ENCODE measurements at regions not wholly inside any gene's neighbourhood (a gene's known extent, or its start where the extent isn't known, plus 50 kb on each side); places are given as distances from the start of the nearest gene placed in this dataset.
"Not testable (repeated sequence)": the region's sequence is repeated elsewhere in the genome, so short reads cannot be mapped to it uniquely, and the experiment has no call there.

GRCh38 chr6:80594461-80594860 lies 488.0 kb downstream of the BCKDHB start:
- Mint-ChIP-seq H3K27ac (no peak overlapping the region), H3K36me3 (ENCODE audit: low read depth) (no peaks in the 10 kb centered on the region), H3K9me3 (no peaks in the 10 kb centered on the region), H3K4me3 (no peak overlapping the region), H3K4me1 (no peaks in the 10 kb centered on the region), H3K27me3 (peaks cover 2% of the 10 kb centered on the region)
- DNase-seq: no peak
- CTCF ChIA-PET: no interaction called here
- POLR2A ChIA-PET: no interaction called here

GRCh38 chr6:80592436-80592835 lies 486.0 kb downstream of the BCKDHB start:
- CTCF ChIA-PET: no interaction called here
- no peak for DNase-seq
- POLR2A ChIA-PET: no interaction called here
- Mint-ChIP-seq H3K4me1 (no peaks in the 10 kb centered on the region), H3K4me3 (no peak overlapping the region), H3K9me3 (peaks cover under 1% of the 10 kb centered on the region), H3K27ac (no peak overlapping the region), H3K27me3 (peaks cover 2% of the 10 kb centered on the region), H3K36me3 (ENCODE audit: low read depth) (no peaks in the 10 kb centered on the region)

GRCh38 chr6:80586242-80586641 lies 479.8 kb downstream of the BCKDHB start:
- H3K4me3 Mint-ChIP-seq: no peak overlapping the region
- H3K36me3 Mint-ChIP-seq (ENCODE audit: low read depth): no peaks in the 10 kb centered on the region
- no peaks in the 10 kb centered on the region for H3K27me3 Mint-ChIP-seq
- no peak for DNase-seq
- ChIA-PET CTCF (no interaction called here), POLR2A (no interaction called here)
- no peak overlapping the region for H3K27ac Mint-ChIP-seq
- H3K9me3 Mint-ChIP-seq: peaks cover 14% of the 10 kb centered on the region
- no peaks in the 10 kb centered on the region for H3K4me1 Mint-ChIP-seq

DNA sequence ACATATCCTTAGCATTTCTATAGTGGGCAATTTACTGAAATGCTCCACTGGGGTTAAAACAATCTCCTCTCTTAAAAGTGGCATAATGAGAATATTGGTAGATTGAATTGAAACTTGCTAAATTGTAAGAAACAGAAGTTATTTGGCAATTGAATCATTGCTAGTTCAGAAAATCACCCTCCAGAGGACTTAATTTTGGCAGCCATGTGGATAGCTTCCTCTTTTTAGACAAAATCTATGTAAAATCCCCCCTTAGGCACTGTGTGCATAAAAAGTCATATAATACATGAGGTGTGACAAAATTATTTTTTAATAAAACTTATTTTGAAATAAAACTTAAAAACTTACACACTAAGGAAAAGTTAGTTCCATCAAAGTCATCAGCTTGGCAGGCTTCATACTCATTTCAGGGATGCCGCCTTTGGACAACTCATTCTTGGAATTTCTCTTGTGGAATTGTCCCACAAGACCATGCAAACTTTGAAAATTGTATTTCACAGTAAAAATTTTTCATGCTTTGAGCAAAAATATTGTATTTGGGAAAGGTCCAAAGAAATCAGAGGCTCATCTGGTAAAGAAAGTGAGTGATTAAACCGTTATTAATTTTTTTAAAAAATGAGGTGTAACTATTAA lies 473.0 kb downstream of the BCKDHB start:
- POLR2A ChIA-PET: no interaction called here
- Mint-ChIP-seq H3K27me3 (no peaks in the 10 kb centered on the region), H3K4me3 (no peak overlapping the region), H3K27ac (no peak overlapping the region), H3K9me3 (no peaks in the 10 kb centered on the region), H3K4me1 (no peaks in the 10 kb centered on the region), H3K36me3 (ENCODE audit: low read depth) (no peaks in the 10 kb centered on the region)
- no peak for DNase-seq
- CTCF ChIA-PET: no interaction called here

DNA sequence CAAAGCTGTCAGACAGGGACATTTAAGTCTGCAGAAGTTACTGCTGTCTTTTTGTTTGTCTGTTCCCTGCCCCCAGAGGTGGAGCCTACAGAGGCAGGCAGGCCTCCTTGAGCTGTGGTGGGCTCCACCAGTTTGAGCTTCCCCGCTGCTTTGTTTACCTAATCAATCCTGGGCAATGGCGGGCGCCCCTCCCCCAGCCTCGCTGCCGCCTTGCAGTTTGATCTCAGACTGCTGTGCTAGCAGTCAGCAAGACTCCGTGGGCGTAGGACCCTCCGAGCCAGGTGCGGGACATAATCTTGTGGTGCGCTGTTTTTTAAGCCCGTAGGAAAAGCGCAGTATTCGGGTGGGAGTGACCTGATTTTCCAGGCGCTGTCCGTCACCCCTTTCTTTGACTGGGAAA lies 466.8 kb downstream of the BCKDHB start:
- POLR2A ChIA-PET; CTCF ChIA-PET; H3K36me3 Mint-ChIP-seq (ENCODE audit: low read depth); H3K27ac Mint-ChIP-seq; H3K9me3 Mint-ChIP-seq; H3K27me3 Mint-ChIP-seq; H3K4me3 Mint-ChIP-seq; H3K4me1 Mint-ChIP-seq; DNase-seq: not testable (repeated sequence)

- ChIA-PET CTCF (no interaction called here), POLR2A (no interaction called here)
- Mint-ChIP-seq H3K4me1 (no peaks in the 10 kb centered on the region), H3K36me3 (ENCODE audit: low read depth) (no peaks in the 10 kb centered on the region), H3K4me3 (no peak overlapping the region), H3K27me3 (no peaks in the 10 kb centered on the region), H3K9me3 (no peaks in the 10 kb centered on the region), H3K27ac (no peak overlapping the region)
- no peak for DNase-seq
Observed at GRCh38 chr6:80566361-80566760, 459.9 kb downstream of the BCKDHB start.

- Mint-ChIP-seq H3K9me3 (no peaks in the 10 kb centered on the region), H3K27ac (no peak overlapping the region), H3K27me3 (no peaks in the 10 kb centered on the region), H3K4me3 (no peak overlapping the region), H3K36me3 (ENCODE audit: low read depth) (no peaks in the 10 kb centered on the region), H3K4me1 (no peaks in the 10 kb centered on the region)
- no peak for DNase-seq
- ChIA-PET POLR2A (no interaction called here), CTCF (no interaction called here)
Observed at GRCh38 chr6:80553071-80553740, 446.7 kb downstream of the BCKDHB start.

GRCh38 chr6:80550748-80551147 lies 444.3 kb downstream of the BCKDHB start:
- Mint-ChIP-seq H3K27me3 (peaks cover 2% of the 10 kb centered on the region), H3K36me3 (ENCODE audit: low read depth) (no peaks in the 10 kb centered on the region), H3K4me1 (no peaks in the 10 kb centered on the region), H3K9me3 (no peaks in the 10 kb centered on the region), H3K4me3 (no peak overlapping the region), H3K27ac (no peak overlapping the region)
- ChIA-PET POLR2A (no interaction called here), CTCF (no interaction called here)
- no peak for DNase-seq

DNA sequence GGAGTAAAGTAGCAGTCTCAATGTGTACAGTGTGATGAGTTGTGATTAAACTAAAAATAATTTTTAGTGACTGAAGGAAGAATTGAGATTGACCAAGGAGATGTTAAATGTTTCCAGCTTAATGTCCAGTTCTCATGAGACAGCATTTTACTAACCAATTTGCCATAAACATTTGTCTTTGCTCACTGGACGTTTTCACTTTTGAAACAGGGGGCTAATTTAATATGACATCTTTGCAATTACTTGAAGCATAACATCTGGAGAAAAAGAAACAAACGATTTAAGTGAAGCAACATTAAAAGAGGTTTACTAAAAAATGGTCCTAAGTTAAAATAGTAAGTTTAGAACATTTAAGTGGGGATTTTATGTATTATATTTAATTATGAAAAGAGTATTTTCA lies 443.8 kb downstream of the BCKDHB start:
- Mint-ChIP-seq H3K27ac (no peak overlapping the region), H3K4me1 (no peaks in the 10 kb centered on the region), H3K4me3 (no peak overlapping the region), H3K9me3 (no peaks in the 10 kb centered on the region), H3K36me3 (ENCODE audit: low read depth) (no peaks in the 10 kb centered on the region), H3K27me3 (peaks cover 2% of the 10 kb centered on the region)
- no peak for DNase-seq
- ChIA-PET CTCF (no interaction called here), POLR2A (no interaction called here)

- POLR2A ChIA-PET: no interaction called here
- H3K4me3 Mint-ChIP-seq: no peak overlapping the region
- no peaks in the 10 kb centered on the region for H3K36me3 Mint-ChIP-seq (ENCODE audit: low read depth)
- H3K9me3 Mint-ChIP-seq: no peaks in the 10 kb centered on the region
- H3K27ac Mint-ChIP-seq: no peak overlapping the region
- no peak for DNase-seq
- no peaks in the 10 kb centered on the region for H3K4me1 Mint-ChIP-seq
- CTCF ChIA-PET: no interaction called here
- H3K27me3 Mint-ChIP-seq: peaks cover 2% of the 10 kb centered on the region
Observed at GRCh38 chr6:80548532-80548931, 442.1 kb downstream of the BCKDHB start.

DNA sequence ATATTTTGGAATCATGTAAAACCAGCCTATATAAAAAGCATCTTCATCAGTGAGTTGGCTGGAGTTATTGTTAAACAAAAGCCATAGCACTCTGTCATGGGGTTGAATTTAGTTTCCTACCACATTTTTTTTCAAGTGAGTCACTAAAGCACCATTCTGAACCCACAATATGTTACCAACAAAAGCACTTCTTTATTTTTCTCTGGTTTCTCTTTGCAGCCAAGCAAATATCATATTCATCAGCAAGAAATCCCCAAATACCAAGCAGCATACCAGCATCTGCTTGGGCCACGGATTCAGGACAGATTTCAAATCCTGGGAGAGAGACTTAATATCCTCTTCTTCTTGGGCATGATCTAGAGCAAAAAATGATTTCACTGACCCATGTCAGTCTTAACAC lies 441.4 kb downstream of the BCKDHB start:
- H3K9me3 Mint-ChIP-seq: no peaks in the 10 kb centered on the region

DNA sequence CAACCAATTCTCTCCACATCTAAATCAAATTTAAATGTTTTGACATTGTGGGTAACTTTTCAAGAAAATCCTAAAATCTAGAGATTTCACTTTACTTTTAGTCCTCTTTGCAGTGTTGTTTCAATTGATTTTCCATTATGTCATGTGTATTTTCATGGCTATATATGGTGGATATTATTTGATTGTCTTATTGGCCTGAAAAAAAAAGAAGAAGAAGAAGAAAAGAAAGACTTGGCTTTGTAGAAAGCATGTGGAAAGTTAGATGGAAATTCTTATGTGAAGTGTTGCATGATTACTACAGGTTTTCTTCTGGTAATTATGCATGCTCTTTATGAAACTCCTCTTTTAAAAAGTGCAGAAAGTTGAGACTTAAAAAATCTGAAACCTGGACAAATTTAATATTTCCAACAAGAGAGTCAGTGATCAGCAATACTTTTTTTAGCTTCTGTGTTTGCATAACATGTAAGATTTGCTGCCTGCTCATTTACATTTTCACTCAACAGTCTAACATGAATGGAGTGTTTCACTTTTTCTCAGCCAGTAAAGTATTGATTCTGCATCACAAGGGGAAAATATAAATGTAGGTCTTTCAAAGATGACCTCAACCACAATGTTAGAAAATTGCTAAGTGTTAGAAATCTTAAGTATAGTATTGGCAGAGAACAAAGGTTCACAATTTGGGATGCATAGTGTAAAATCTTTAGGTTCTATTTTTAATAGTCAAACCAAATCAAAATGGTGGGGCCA lies 438.7 kb downstream of the BCKDHB start:
- CTCF ChIA-PET: no interaction called here
- H3K27ac Mint-ChIP-seq: no peak overlapping the region
- H3K27me3 Mint-ChIP-seq: peaks cover 2% of the 10 kb centered on the region
- H3K9me3 Mint-ChIP-seq: peaks cover 2% of the 10 kb centered on the region
- H3K36me3 Mint-ChIP-seq (ENCODE audit: low read depth): no peaks in the 10 kb centered on the region
- no peak for DNase-seq
- POLR2A ChIA-PET: interaction anchor here (0.7 kb wide), 1 partner anchor 676 kb away, joined by 3 read pairs; no protein-coding TSS in a partner anchor
- peaks cover 5% of the 10 kb centered on the region for H3K4me1 Mint-ChIP-seq
- no peak overlapping the region for H3K4me3 Mint-ChIP-seq

More for the DNA sequence above, 441.4 kb downstream of the BCKDHB start:
- Mint-ChIP-seq H3K27ac (no peak overlapping the region), H3K4me1 (no peaks in the 10 kb centered on the region), H3K27me3 (peaks cover 2% of the 10 kb centered on the region), H3K36me3 (ENCODE audit: low read depth) (no peaks in the 10 kb centered on the region), H3K4me3 (no peak overlapping the region)
- CTCF ChIA-PET: no interaction called here
- no peak for DNase-seq
- POLR2A ChIA-PET: no interaction called here

DNA sequence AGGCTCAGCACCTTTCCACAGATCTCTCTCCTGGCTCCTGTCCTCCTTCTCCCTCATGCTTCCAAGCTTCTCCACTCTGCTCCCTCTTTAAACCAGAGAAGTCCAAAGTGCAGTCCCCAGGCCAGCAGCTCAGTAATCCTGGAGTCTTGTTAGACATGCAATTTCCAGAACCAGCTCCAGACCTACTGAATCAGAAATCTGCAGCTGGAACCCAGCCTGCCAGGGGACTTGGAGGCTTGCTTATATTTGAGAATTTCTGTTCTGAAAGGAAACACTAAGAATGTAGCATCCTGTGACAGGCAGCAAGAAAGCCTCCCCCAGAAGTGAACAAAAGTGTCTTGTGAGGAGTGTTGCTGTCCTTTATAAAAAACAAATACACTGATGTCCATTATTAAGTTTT lies 438.1 kb downstream of the BCKDHB start:
- no peaks in the 10 kb centered on the region for H3K36me3 Mint-ChIP-seq (ENCODE audit: low read depth)
- peaks cover 2% of the 10 kb centered on the region for H3K27me3 Mint-ChIP-seq
- ChIA-PET POLR2A (no interaction called here), CTCF (no interaction called here)
- H3K9me3 Mint-ChIP-seq: peaks cover 2% of the 10 kb centered on the region
- peaks cover 9% of the 10 kb centered on the region for H3K4me1 Mint-ChIP-seq
- no peak overlapping the region for H3K27ac Mint-ChIP-seq
- no peak for DNase-seq
- no peak overlapping the region for H3K4me3 Mint-ChIP-seq

All from activated CD4-positive, alpha-beta memory T cell treated with anti-CD3 and anti-CD28 coated beads, Interleukin-2, amount 10 ng/mL, durations not matched to agents 7 days and 5 days (primary cell).